Panc1 (cell line): ENCODE measurements at regions not wholly inside any gene's neighbourhood (a gene's known extent, or its start where the extent isn't known, plus 50 kb on each side); places are given as distances from the start of the nearest gene placed in this dataset.

Source experiments
- CTCF ChIP-seq: fragments of 450-650 bp; IDR thresholded peaks from 2 replicates; pipeline ENCODE4 v1.5.1; 2017; ENCODE audit warnings: mild to moderate bottlenecking
- POLR2AphosphoS5 ChIP-seq: IDR thresholded peaks from 2 replicates; pipeline ENCODE4 v1.6.1; 2012; ENCODE audit warnings: mild to moderate bottlenecking, low read depth, low read length, moderate library complexity
- SIN3A ChIP-seq: IDR thresholded peaks from 2 replicates; pipeline ENCODE4 v1.6.1; 2012; ENCODE audit warnings: low read depth, mild to moderate bottlenecking, low read length, moderate library complexity, borderline replicate concordance; ENCODE audit not compliant: insufficient read depth
- TCF7L2 ChIP-seq: IDR thresholded peaks from 2 replicates; pipeline ENCODE4 v1.6.1; 2011; ENCODE audit warnings: mild to moderate bottlenecking, low read depth, low read length, inconsistent platforms
- TF ChIP-seq, protein P1 (sequence below), 2 experiments: IDR thresholded peaks; 2 replicates each; pipeline ENCODE4 v1.6.1; 2011 to 2012; ENCODE audit warnings: low read depth in 2 of 2, control low read depth in 1 of 2, low read length in 1 of 2, mild to moderate bottlenecking in 1 of 2, moderate library complexity in 1 of 2; ENCODE audit not compliant: insufficient read depth in 1 of 2

GRCh38 chr15:70180186-70180875, 82.6 kb upstream of the TLE3 start:
- TF ChIP-seq CTCF (no peak), TCF7L2 (no peak), SIN3A (no peak), POLR2AphosphoS5 (no peak)
- TF ChIP-seq, protein P1, sequence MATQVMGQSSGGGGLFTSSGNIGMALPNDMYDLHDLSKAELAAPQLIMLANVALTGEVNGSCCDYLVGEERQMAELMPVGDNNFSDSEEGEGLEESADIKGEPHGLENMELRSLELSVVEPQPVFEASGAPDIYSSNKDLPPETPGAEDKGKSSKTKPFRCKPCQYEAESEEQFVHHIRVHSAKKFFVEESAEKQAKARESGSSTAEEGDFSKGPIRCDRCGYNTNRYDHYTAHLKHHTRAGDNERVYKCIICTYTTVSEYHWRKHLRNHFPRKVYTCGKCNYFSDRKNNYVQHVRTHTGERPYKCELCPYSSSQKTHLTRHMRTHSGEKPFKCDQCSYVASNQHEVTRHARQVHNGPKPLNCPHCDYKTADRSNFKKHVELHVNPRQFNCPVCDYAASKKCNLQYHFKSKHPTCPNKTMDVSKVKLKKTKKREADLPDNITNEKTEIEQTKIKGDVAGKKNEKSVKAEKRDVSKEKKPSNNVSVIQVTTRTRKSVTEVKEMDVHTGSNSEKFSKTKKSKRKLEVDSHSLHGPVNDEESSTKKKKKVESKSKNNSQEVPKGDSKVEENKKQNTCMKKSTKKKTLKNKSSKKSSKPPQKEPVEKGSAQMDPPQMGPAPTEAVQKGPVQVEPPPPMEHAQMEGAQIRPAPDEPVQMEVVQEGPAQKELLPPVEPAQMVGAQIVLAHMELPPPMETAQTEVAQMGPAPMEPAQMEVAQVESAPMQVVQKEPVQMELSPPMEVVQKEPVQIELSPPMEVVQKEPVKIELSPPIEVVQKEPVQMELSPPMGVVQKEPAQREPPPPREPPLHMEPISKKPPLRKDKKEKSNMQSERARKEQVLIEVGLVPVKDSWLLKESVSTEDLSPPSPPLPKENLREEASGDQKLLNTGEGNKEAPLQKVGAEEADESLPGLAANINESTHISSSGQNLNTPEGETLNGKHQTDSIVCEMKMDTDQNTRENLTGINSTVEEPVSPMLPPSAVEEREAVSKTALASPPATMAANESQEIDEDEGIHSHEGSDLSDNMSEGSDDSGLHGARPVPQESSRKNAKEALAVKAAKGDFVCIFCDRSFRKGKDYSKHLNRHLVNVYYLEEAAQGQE (IDR thresholded peaks at IDR 0.05; ENCODE audit: insufficient read depth in 1 of 2, low read depth in 2 of 2, low read length in 1 of 2): no peak
